ENCODE measurements at regions not wholly inside any gene's neighbourhood (a gene's known extent, or its start where the extent isn't known, plus 50 kb on each side); places are given as distances from the start of the nearest gene placed in this dataset.

- H3K36me3 ChIP-seq (ENCODE audit: insufficient read depth, low read length), result no peaks in the 10 kb centered on the region
- no peak overlapping the region for H3K9ac ChIP-seq (ENCODE audit: low read length)
- H3K9me3 ChIP-seq (ENCODE audit: low read length), result no peaks in the 10 kb centered on the region
- no peak overlapping the region for H2AFZ ChIP-seq (ENCODE audit: low read length)
- no peak overlapping the region for H3K4me3 ChIP-seq (ENCODE audit: low read depth, low read length, poor library complexity, severe bottlenecking)
- H3K4me1 ChIP-seq (ENCODE audit: insufficient read depth, low read length, severe bottlenecking), result no peaks in the 10 kb centered on the region
- H3K27ac ChIP-seq (ENCODE audit: low read depth, low read length, poor library complexity, severe bottlenecking), result no peak overlapping the region
- no peaks in the 10 kb centered on the region for H3K9me2 ChIP-seq (ENCODE audit: low read depth, low read length)
- H3K79me2 ChIP-seq (ENCODE audit: insufficient read depth, low read length), result no peaks in the 10 kb centered on the region
- H4K20me1 ChIP-seq (ENCODE audit: insufficient read depth, low read length), result no peaks in the 10 kb centered on the region
- H3K4me2 ChIP-seq (ENCODE audit: low read length), result no peak overlapping the region
- TF ChIP-seq EZH2 (IDR thresholded peaks at IDR 0.05; ENCODE audit: borderline replicate concordance, low read length) (no peak), CTCF (IDR thresholded peaks at IDR 0.05; ENCODE audit: low read length) (no peak)
- no peaks in the 10 kb centered on the region for H3K27me3 ChIP-seq (ENCODE audit: insufficient read depth, low read length)
- H3F3A ChIP-seq (ENCODE audit: insufficient read depth, low read length), result no peaks in the 10 kb centered on the region
Measured at GRCh38 chr2:215849771-215850170, 163.6 kb downstream of the MREG start.

GRCh38 chr2:215848698-215849097, 164.7 kb downstream of the MREG start:
- Histone ChIP-seq H3K9me2 (ENCODE audit: low read depth, low read length) (no peaks in the 10 kb centered on the region), H3F3A (ENCODE audit: insufficient read depth, low read length) (no peaks in the 10 kb centered on the region), H3K9ac (ENCODE audit: low read length) (no peak overlapping the region), H2AFZ (ENCODE audit: low read length) (no peak overlapping the region), H3K4me2 (ENCODE audit: low read length) (no peak overlapping the region), H3K4me3 (ENCODE audit: low read depth, low read length, poor library complexity, severe bottlenecking) (no peak overlapping the region), H3K27me3 (ENCODE audit: insufficient read depth, low read length) (no peaks in the 10 kb centered on the region), H3K27ac (ENCODE audit: low read depth, low read length, poor library complexity, severe bottlenecking) (no peak overlapping the region), H3K36me3 (ENCODE audit: insufficient read depth, low read length) (no peaks in the 10 kb centered on the region), H3K4me1 (ENCODE audit: insufficient read depth, low read length, severe bottlenecking) (no peaks in the 10 kb centered on the region), H3K79me2 (ENCODE audit: insufficient read depth, low read length) (no peaks in the 10 kb centered on the region), H4K20me1 (ENCODE audit: insufficient read depth, low read length) (no peaks in the 10 kb centered on the region), H3K9me3 (ENCODE audit: low read length) (no peaks in the 10 kb centered on the region)
- TF ChIP-seq CTCF (IDR thresholded peaks at IDR 0.05; ENCODE audit: low read length), result no peak
- TF ChIP-seq EZH2 (IDR thresholded peaks at IDR 0.05; ENCODE audit: borderline replicate concordance, low read length), result no peak

GRCh38 chr2:215848146-215848545, 165.2 kb downstream of the MREG start:
- H3K9me3 ChIP-seq (ENCODE audit: low read length), result no peaks in the 10 kb centered on the region
- H2AFZ ChIP-seq (ENCODE audit: low read length), result no peak overlapping the region
- H3K27ac ChIP-seq (ENCODE audit: low read depth, low read length, poor library complexity, severe bottlenecking), result no peak overlapping the region
- no peaks in the 10 kb centered on the region for H3K36me3 ChIP-seq (ENCODE audit: insufficient read depth, low read length)
- no peak overlapping the region for H3K4me2 ChIP-seq (ENCODE audit: low read length)
- H3K4me1 ChIP-seq (ENCODE audit: insufficient read depth, low read length, severe bottlenecking), result no peaks in the 10 kb centered on the region
- no peaks in the 10 kb centered on the region for H3K27me3 ChIP-seq (ENCODE audit: insufficient read depth, low read length)
- no peak for TF ChIP-seq EZH2 (IDR thresholded peaks at IDR 0.05; ENCODE audit: borderline replicate concordance, low read length)
- no peak for TF ChIP-seq CTCF (IDR thresholded peaks at IDR 0.05; ENCODE audit: low read length)
- no peaks in the 10 kb centered on the region for H3K79me2 ChIP-seq (ENCODE audit: insufficient read depth, low read length)
- no peak overlapping the region for H3K4me3 ChIP-seq (ENCODE audit: low read depth, low read length, poor library complexity, severe bottlenecking)
- H3K9me2 ChIP-seq (ENCODE audit: low read depth, low read length), result no peaks in the 10 kb centered on the region
- H3F3A ChIP-seq (ENCODE audit: insufficient read depth, low read length), result no peaks in the 10 kb centered on the region
- H3K9ac ChIP-seq (ENCODE audit: low read length), result no peak overlapping the region
- no peaks in the 10 kb centered on the region for H4K20me1 ChIP-seq (ENCODE audit: insufficient read depth, low read length)
